ENCODE measurements at regions not wholly inside any gene's neighbourhood (a gene's known extent, or its start where the extent isn't known, plus 50 kb on each side); places are given as distances from the start of the nearest gene placed in this dataset.

GRCh38 chr1:222232842-222233241 lies 315.1 kb downstream of the HHIPL2 start:
- H3K14ac ChIP-seq (ENCODE audit: insufficient read depth, low read length), result no peak overlapping the region
- Mint-ChIP-seq H3K27me3 (ENCODE audit: low read depth) (no peaks in the 10 kb centered on the region), H3K9me3 (peaks cover under 1% of the 10 kb centered on the region in 2 experiments; a peak in 2 of 5 replicates), H3K4me1 (no peaks in the 10 kb centered on the region), H3K27ac (no peak overlapping the region), H3K36me3 (ENCODE audit: insufficient read depth in 1 of 3, low read depth in 3 of 3) (no peaks in the 10 kb centered on the region; a peak in 1 of 7 replicates), H3K4me3 (no peak overlapping the region)
- no peak overlapping the region for H3K18ac ChIP-seq (ENCODE audit: insufficient read length, low read depth, low read length)
- DNase-seq, result no peak
- H3K4me1 ChIP-seq (ENCODE audit: insufficient read depth, low read length), result no peaks in the 10 kb centered on the region
- H3K79me2 ChIP-seq (ENCODE audit: insufficient read depth, low read length), result no peaks in the 10 kb centered on the region
- no peak overlapping the region for H3K4ac ChIP-seq (ENCODE audit: low read depth, low read length)
- no peak overlapping the region for H3K4me2 ChIP-seq (ENCODE audit: insufficient read depth, insufficient read length, low read length)
- no peak overlapping the region for H3K27ac ChIP-seq (ENCODE audit: insufficient read length, low read depth, low read length)
- H2BK15ac ChIP-seq (ENCODE audit: low read depth, low read length), result no peak overlapping the region
- H3T11ph ChIP-seq (ENCODE audit: low read length), result no peak overlapping the region
- H2AFZ ChIP-seq (ENCODE audit: low read length), result no peak overlapping the region
- H3K56ac ChIP-seq (ENCODE audit: insufficient read length, low read depth, low read length), result no peak overlapping the region
- H2BK120ac ChIP-seq (ENCODE audit: low read depth, low read length, poor library complexity, severe bottlenecking), result no peak overlapping the region
- H4K5ac ChIP-seq (ENCODE audit: insufficient read length, low read depth, low read length), result no peak overlapping the region
- H3K79me1 ChIP-seq (ENCODE audit: insufficient read depth, low read depth, low read length, poor library complexity, severe bottlenecking), result no peaks in the 10 kb centered on the region
- H3K27me3 ChIP-seq (ENCODE audit: insufficient read depth, low read length), result no peaks in the 10 kb centered on the region
- no peak overlapping the region for H3K9ac ChIP-seq (ENCODE audit: extremely low read depth, insufficient read length, low read length)
- H2BK20ac ChIP-seq (ENCODE audit: low read depth, low read length, poor library complexity, severe bottlenecking), result no peak overlapping the region
- H4K20me1 ChIP-seq (ENCODE audit: control insufficient read depth, insufficient read depth, insufficient read length), result no peaks in the 10 kb centered on the region
- H4K91ac ChIP-seq (ENCODE audit: insufficient read length, low read depth, low read length), result no peak overlapping the region
- no peak overlapping the region for H3K23ac ChIP-seq (ENCODE audit: insufficient read length, low read depth, low read length)
- no peak overlapping the region for H2AK5ac ChIP-seq (ENCODE audit: insufficient read length, low read length)
- no peak overlapping the region for H2BK12ac ChIP-seq (ENCODE audit: insufficient read length, low read depth, low read length)
- TF ChIP-seq CTCF (conservative IDR thresholded peaks at IDR 0.05), result no peak
- H2BK5ac ChIP-seq (ENCODE audit: insufficient read length, low read length), result no peak overlapping the region
- H3K9me3 ChIP-seq (ENCODE audit: control insufficient read depth, low read depth, low read length), result no peaks in the 10 kb centered on the region
- H3K23me2 ChIP-seq (ENCODE audit: insufficient read length, low read depth, low read length, poor library complexity, severe bottlenecking), result no peaks in the 10 kb centered on the region
- H4K8ac ChIP-seq (replicated peaks; ENCODE audit: insufficient read length, low read depth, low read length), result no peak overlapping the region
